ENCODE measurements at regions not wholly inside any gene's neighbourhood (a gene's known extent, or its start where the extent isn't known, plus 50 kb on each side); places are given as distances from the start of the nearest gene placed in this dataset.
"Not testable (repeated sequence)": the region's sequence is repeated elsewhere in the genome, so short reads cannot be mapped to it uniquely, and the experiment has no call there.

GRCh38 chrX:109782994-109783700 is 50.1 kb upstream of the ACSL4 start:
- DNase-seq = no peak

- DNase-seq = no peak
These were observed 50.6 kb upstream of the ACSL4 start for GRCh38 chrX:109783701-109784079.

- no peak for DNase-seq
These were observed 52.0 kb upstream of the ACSL4 start for GRCh38 chrX:109785053-109785452.

- DNase-seq = not testable (repeated sequence)
These were observed 57.5 kb upstream of the ACSL4 start for GRCh38 chrX:109790511-109790910.

- DNase-seq = no peak
These were observed 60.1 kb upstream of the ACSL4 start for GRCh38 chrX:109793191-109793590.

- no peak for DNase-seq
These were observed 62.6 kb upstream of the ACSL4 start for GRCh38 chrX:109795682-109796081.

- DNase-seq = no peak
These were observed 64.4 kb upstream of the ACSL4 start for GRCh38 chrX:109797311-109797975.

GRCh38 chrX:109812236-109812635 is 79.2 kb upstream of the ACSL4 start:
- DNase-seq = no peak

- no peak for DNase-seq
These were observed 80.2 kb upstream of the ACSL4 start for GRCh38 chrX:109813236-109813635.

- DNase-seq = no peak
These were observed 85.9 kb upstream of the ACSL4 start for GRCh38 chrX:109818976-109819375.

- DNase-seq = no peak
These were observed 89.8 kb upstream of the ACSL4 start for GRCh38 chrX:109822861-109823260.

- DNase-seq = no peak
These were observed 94.1 kb upstream of the ACSL4 start for GRCh38 chrX:109826954-109827708.

GRCh38 chrX:109827772-109828171 is 94.7 kb upstream of the ACSL4 start:
- DNase-seq = no peak

GRCh38 chrX:109830157-109830703 is 97.2 kb upstream of the ACSL4 start:
- no peak for DNase-seq

- no peak for DNase-seq
These were observed 97.7 kb upstream of the ACSL4 start for GRCh38 chrX:109830704-109831206.

- no peak for DNase-seq
These were observed 98.4 kb upstream of the ACSL4 start for GRCh38 chrX:109831326-109831985.

GRCh38 chrX:109839694-109840567 is 106.9 kb upstream of the ACSL4 start:
- DNase-seq = no peak

- no peak for DNase-seq
These were observed 107.5 kb upstream of the ACSL4 start for GRCh38 chrX:109840585-109840984.

- no peak for DNase-seq
These were observed 108.2 kb upstream of the ACSL4 start for GRCh38 chrX:109841257-109841656.

- DNase-seq = no peak
These were observed 109.0 kb upstream of the ACSL4 start for GRCh38 chrX:109841869-109842579.

GRCh38 chrX:109842611-109843010 is 109.6 kb upstream of the ACSL4 start:
- no peak for DNase-seq

Measured in stimulated activated naive CD4-positive, alpha-beta T cell (primary cell).